Large intestine (tissue), 3 donors: ENCODE measurements at regions not wholly inside any gene's neighbourhood (a gene's known extent, or its start where the extent isn't known, plus 50 kb on each side); places are given as distances from the start of the nearest gene placed in this dataset.

Experiments used
- DNase-seq, 2 donors: peaks; one replicate each; pipeline versions ENCODE4 v3.0.0 to v3.0.0-alpha.2; 2013
- H3K27ac ChIP-seq: one replicate; pipeline ENCODE4 v1.5.1; 2013; ENCODE audit warnings: low read length
- H3K27me3 ChIP-seq: 2 replicates; pipeline ENCODE4 v1.6.1; 2013; ENCODE audit warnings: low read length; ENCODE audit not compliant: control insufficient read depth, insufficient read depth
- H3K36me3 ChIP-seq: 2 replicates; pipeline ENCODE4 v1.6.1; 2013; ENCODE audit warnings: low read length; ENCODE audit not compliant: control insufficient read depth, insufficient read depth
- H3K4me1 ChIP-seq: one replicate; pipeline ENCODE4 v1.6.1; 2013; ENCODE audit warnings: low read length; ENCODE audit not compliant: control insufficient read depth, insufficient read depth
- H3K4me3 ChIP-seq: one replicate; pipeline ENCODE4 v1.5.1; 2013; ENCODE audit warnings: low read length
- H3K9me3 ChIP-seq: one replicate; pipeline ENCODE4 v1.6.1; 2013; ENCODE audit warnings: mild to moderate bottlenecking, low read depth, low read length, moderate library complexity; ENCODE audit not compliant: control insufficient read depth
- WGBS: methylation state at CpG from one replicate; pipeline ENCODE4 v1.1.5; 2013; ENCODE audit warnings: low lambda C conversion rate; ENCODE audit not compliant: insufficient coverage; 5-methylcytosine and 5-hydroxymethylcytosine counted together

GRCh38 chr2:239533569-239534316, 132.9 kb upstream of the HDAC4 start:
- H3K27ac ChIP-seq = no peak overlapping the region
- no peaks in the 10 kb centered on the region for H3K36me3 ChIP-seq
- H3K4me3 ChIP-seq = no peak overlapping the region
- H3K9me3 ChIP-seq = peaks cover 3% of the 10 kb centered on the region
- no CpG with 5 or more reads among the region's 10 CpGs for WGBS
- peaks cover 4% of the 10 kb centered on the region for H3K4me1 ChIP-seq
- H3K27me3 ChIP-seq = peaks cover 18% of the 10 kb centered on the region
- DNase-seq = no peak

- H3K9me3 ChIP-seq = peaks cover 3% of the 10 kb centered on the region
- H3K27ac ChIP-seq = no peak overlapping the region
- no peak for DNase-seq
- H3K4me1 ChIP-seq = peaks cover 4% of the 10 kb centered on the region
- no peak overlapping the region for H3K4me3 ChIP-seq
- peaks cover 18% of the 10 kb centered on the region for H3K27me3 ChIP-seq
- no CpG with 5 or more reads among the region's 10 CpGs for WGBS
- H3K36me3 ChIP-seq = no peaks in the 10 kb centered on the region
These were observed 132.0 kb upstream of the HDAC4 start for GRCh38 chr2:239532859-239533258.

DNA sequence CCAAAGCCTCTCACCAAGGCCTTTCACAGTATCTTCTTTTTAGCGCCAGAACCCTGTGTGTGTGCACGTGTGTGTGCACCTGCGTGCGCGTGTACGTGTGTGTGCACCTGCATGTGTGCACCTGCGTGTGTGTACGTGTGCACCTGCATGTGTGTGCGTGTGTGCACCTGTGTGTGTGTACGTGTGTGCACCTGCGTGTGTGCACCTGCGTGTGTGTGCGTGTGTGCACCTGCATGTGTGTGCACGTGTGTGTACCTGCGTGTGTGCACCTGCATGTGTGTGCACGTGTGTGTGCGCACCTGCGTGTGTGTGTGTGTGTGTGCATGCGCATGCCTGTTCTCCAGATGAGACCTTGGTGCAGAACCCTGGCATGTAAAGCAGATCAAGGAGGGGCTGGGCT, 131.4 kb upstream of the HDAC4 start:
- Histone ChIP-seq H3K27me3 (peaks cover 18% of the 10 kb centered on the region), H3K4me1 (peaks cover 4% of the 10 kb centered on the region), H3K4me3 (no peak overlapping the region), H3K36me3 (no peaks in the 10 kb centered on the region), H3K9me3 (peaks cover 3% of the 10 kb centered on the region), H3K27ac (no peak overlapping the region)
- DNase-seq = no peak
- WGBS = no CpG with 5 or more reads among the region's 19 CpGs

DNA sequence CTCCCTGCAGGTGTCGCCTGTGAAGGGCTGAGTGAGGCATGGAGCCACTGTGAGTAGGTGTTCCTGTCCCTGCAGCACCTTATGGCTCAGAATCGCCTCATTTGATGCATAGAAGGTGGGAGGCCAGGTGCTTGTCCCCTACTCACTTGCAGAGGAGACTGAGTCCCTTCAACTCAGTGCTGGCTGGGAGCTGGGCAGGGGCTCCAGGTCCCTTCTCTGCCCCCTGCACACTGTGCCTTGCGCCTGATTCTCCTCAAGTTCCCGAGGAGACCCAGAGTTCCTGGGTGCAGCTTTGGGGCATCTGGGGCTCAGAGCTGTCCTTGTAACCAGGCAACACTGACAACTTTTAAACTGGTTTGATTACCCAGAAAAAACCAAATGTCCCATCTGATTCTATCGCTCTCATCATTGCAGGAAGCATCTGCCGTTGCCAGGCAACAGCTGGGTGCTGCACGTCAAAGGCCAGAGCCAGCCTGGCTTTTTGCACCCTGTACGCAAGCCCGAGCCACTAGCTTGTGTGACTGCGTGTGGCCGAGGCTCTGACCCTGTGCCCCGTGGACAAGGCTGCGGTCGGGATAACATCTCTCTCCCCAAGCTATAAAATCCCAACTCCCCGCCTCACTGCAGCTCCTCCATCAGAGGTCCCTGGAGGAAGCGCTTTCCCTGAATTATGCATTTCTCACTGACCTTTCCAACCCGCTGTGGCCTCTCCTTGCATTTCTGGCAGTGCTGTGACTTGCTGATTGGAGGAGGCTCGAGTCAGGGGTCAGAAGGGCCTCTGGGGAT, 130.8 kb upstream of the HDAC4 start:
- Histone ChIP-seq H3K27ac (no peak overlapping the region), H3K4me3 (no peak overlapping the region), H3K4me1 (peaks cover 4% of the 10 kb centered on the region), H3K27me3 (peaks cover 18% of the 10 kb centered on the region), H3K36me3 (no peaks in the 10 kb centered on the region), H3K9me3 (peaks cover 3% of the 10 kb centered on the region)
- peak in 1 of 2 donors; percentile 16 for DNase-seq
- 37% methylated on average over 2 of the region's 18 CpGs for WGBS

DNA sequence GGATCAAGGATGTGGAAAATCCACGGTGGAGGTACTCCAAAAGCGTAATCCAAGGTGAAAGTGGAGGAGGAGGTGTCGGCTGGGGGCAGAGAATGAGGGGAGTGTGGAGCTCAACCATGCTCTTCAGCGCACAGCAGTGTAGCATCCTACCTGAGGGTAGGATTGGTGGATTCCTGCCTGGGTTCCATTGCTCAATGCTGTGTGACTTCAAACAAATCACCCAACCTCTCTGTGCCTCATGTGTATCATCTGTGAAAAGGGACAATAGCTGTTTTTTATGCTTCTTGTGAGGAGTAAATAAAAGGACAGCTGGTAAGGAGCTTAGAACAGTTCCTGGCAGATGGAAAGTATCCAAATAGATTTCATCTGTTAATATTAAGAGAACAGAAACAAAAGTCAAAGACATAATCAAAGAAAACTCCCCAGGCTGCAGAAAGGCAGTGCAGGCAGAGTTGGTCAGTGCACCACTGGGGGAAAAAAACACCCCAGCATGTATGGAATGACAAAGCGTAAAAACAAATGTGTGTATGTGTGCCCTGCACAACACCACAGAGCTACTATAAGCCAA, 130.0 kb upstream of the HDAC4 start:
- H3K4me3 ChIP-seq = no peak overlapping the region
- WGBS = 90% methylated on average over 2 of the region's 5 CpGs
- no peaks in the 10 kb centered on the region for H3K36me3 ChIP-seq
- peaks cover 3% of the 10 kb centered on the region for H3K9me3 ChIP-seq
- peaks cover 4% of the 10 kb centered on the region for H3K4me1 ChIP-seq
- peaks cover 18% of the 10 kb centered on the region for H3K27me3 ChIP-seq
- H3K27ac ChIP-seq = no peak overlapping the region
- DNase-seq = no peak

DNA sequence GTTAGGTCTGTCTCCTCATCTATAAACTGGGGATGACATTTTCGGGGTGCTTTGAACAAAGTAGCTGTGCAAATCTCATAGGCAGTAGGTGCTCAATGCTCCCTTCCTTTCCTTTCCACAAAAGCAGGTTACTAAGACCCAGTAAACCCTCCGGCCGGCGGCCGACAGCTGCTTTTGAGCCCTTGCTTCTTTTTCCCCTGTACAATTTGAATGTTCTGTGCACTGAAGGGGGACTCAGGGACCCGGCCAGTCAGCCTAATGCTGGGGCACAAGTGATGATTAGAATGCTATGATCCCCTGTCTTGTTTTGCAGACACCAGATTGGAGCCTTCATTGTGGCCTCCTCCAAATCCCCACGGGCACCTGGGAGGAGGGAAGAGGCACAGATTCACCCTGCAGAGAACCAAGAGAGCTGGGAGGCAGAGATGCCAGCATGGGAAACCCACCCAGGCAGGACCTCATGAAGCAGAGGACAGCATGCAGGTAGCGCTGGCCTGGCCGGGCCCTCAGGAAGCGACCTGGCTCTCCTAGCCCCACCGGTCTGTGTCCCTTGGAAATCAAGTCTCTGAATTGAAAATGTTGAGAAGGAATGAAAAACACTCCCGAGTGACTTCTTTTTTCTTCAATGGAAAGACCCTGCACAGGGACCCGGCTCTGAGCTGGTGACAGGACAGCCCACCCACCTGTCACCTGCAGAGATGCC, 128.6 kb upstream of the HDAC4 start:
- Histone ChIP-seq H3K4me3 (no peak overlapping the region), H3K36me3 (no peaks in the 10 kb centered on the region), H3K27ac (no peak overlapping the region), H3K27me3 (peaks cover 15% of the 10 kb centered on the region), H3K4me1 (peaks cover 5% of the 10 kb centered on the region), H3K9me3 (peaks cover under 1% of the 10 kb centered on the region)
- 95% methylated on average over 4 of the region's 13 CpGs for WGBS
- DNase-seq = no peak

DNA sequence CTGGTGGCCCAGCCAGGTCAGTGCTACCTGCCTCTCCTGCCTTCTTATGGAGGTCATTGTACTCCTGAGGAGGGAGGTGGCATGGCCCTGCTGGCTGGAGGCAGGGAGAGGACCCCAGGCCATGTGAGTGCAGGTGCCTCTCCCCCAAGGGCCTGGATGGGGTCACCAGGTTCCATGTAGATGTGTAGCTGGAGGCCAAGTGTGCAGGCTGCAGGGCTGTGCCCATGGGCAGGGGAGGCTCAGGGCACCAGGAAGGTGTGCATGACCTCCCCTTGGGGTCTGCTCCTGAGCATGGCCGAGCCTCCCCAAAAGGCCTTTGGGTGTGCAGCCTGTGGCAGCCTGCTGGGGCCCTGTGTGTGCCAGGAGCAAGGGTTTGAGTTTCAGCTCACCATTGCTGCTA, 128.1 kb upstream of the HDAC4 start:
- no peak overlapping the region for H3K27ac ChIP-seq
- no peaks in the 10 kb centered on the region for H3K36me3 ChIP-seq
- H3K4me1 ChIP-seq = peaks cover 8% of the 10 kb centered on the region
- no peaks in the 10 kb centered on the region for H3K9me3 ChIP-seq
- no peak for DNase-seq
- peaks cover 14% of the 10 kb centered on the region for H3K27me3 ChIP-seq
- no CpG with 5 or more reads among the region's 1 CpG for WGBS
- H3K4me3 ChIP-seq = no peak overlapping the region

GRCh38 chr2:239528146-239528545, 127.3 kb upstream of the HDAC4 start:
- Histone ChIP-seq H3K4me1 (peaks cover 10% of the 10 kb centered on the region), H3K36me3 (no peaks in the 10 kb centered on the region), H3K9me3 (no peaks in the 10 kb centered on the region), H3K27me3 (peaks cover 14% of the 10 kb centered on the region), H3K27ac (no peak overlapping the region), H3K4me3 (no peak overlapping the region)
- no peak for DNase-seq
- 40% methylated on average over 1 of the region's 11 CpGs for WGBS

DNA sequence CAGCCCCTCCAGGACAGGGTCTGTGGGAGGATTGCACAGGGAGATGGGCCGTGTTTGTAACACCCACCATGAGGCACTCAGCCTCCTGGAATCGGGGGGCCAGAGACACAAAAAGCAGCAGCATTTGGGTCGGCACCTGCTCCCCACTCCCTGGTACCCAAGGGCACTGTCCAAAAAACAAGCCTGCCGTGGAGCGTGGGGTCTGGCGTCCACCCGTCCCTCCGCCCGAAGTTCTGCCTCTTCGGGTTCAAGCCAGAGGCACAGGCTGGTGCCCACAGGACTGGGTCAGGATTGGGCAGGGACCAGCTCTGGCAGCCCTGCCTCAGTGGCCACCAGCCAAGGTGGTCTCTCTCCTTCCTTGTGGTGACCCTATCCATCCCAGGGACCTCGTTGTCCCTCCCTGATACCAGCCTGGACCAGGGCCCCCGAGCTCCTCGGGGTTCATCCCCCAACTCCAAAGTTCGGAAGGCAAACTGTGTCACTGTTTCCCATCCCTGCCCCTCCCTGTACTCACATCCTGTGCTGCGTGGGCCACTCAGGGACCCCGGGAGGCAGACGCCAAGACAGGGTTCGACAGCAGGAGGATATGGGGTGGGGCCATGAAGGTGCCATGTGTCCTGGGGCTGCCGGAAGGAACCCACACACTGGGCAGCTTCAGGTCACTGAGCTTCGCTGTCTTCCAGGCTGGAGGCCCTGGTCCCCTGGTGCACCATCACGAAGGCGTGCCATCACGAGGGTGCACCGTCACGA, 126.0 kb upstream of the HDAC4 start:
- peaks cover 18% of the 10 kb centered on the region for H3K4me1 ChIP-seq
- no peak overlapping the region for H3K27ac ChIP-seq
- DNase-seq = no peak
- H3K36me3 ChIP-seq = no peaks in the 10 kb centered on the region
- no peak overlapping the region for H3K4me3 ChIP-seq
- WGBS = no CpG with 5 or more reads among the region's 25 CpGs
- no peaks in the 10 kb centered on the region for H3K9me3 ChIP-seq
- H3K27me3 ChIP-seq = peaks cover 10% of the 10 kb centered on the region

DNA sequence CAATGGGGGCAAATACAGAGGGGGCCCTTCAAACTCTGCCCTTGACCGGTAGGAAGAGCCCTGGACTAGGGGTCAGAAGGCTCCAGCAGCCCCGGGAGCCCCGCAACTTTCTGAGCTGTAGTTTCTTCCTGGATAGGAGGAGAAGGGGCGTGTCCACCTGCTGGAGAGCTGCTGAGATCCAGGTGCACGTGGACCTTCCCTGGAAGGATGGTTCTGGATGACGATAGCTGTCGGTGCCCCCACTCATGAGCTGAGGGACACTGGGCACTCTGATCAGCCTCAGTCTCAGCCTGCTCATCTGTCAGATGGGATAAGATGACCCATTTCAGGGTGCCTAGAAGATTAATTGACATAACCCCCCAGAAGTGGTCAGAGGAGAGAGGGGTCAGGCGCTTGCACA, 125.2 kb upstream of the HDAC4 start:
- Histone ChIP-seq H3K27me3 (peaks cover 5% of the 10 kb centered on the region), H3K4me1 (peaks cover 25% of the 10 kb centered on the region), H3K27ac (no peak overlapping the region), H3K9me3 (peaks cover 3% of the 10 kb centered on the region), H3K36me3 (no peaks in the 10 kb centered on the region), H3K4me3 (no peak overlapping the region)
- no CpG with 5 or more reads among the region's 8 CpGs for WGBS
- DNase-seq = no peak
